Mesothelial cell of epicardium (in vitro differentiated cells): ENCODE measurements at regions not wholly inside any gene's neighbourhood (a gene's known extent, or its start where the extent isn't known, plus 50 kb on each side); places are given as distances from the start of the nearest gene placed in this dataset.

Experiments used
- DNase-seq, 2 experiments: peaks; one replicate each; pipeline ENCODE4 v3.0.0; 2021; ENCODE audit warnings: low spot score in 2 of 2; ENCODE audit not compliant: unreplicated experiment in 2 of 2
- H3K27ac Mint-ChIP-seq: 2 replicates; pipeline ENCODE4 v1.8.0; 2021; ENCODE audit warnings: mixed read lengths
- H3K27me3 Mint-ChIP-seq: 2 replicates; pipeline ENCODE4 v1.8.0; 2021; ENCODE audit warnings: low read depth, mixed read lengths
- H3K36me3 Mint-ChIP-seq: 2 replicates; pipeline ENCODE4 v1.8.0; 2021; ENCODE audit warnings: mixed read lengths
- H3K4me1 Mint-ChIP-seq: 2 replicates; pipeline ENCODE4 v1.8.0; 2021; ENCODE audit warnings: mixed read lengths
- H3K4me3 Mint-ChIP-seq: 2 replicates; pipeline ENCODE4 v1.8.0; 2021; ENCODE audit warnings: mild to moderate bottlenecking, moderate library complexity, mixed read lengths
- H3K9me3 Mint-ChIP-seq: 2 replicates; pipeline ENCODE4 v1.8.0; 2021; ENCODE audit warnings: mixed read lengths
- CTCF ChIP-seq: fragments of 200-600 bp; sonication (generic); IDR thresholded peaks from one replicate; pipeline ENCODE4 v1.5.0; 2021; ENCODE audit warnings: antibody characterized with exemption; ENCODE audit not compliant: unreplicated experiment

GRCh38 chr3:130627882-130628281 lies 110.9 kb downstream of the COL6A6 start:
- no peak overlapping the region for H3K27ac Mint-ChIP-seq
- H3K4me1 Mint-ChIP-seq, result peaks cover 10% of the 10 kb centered on the region
- H3K4me3 Mint-ChIP-seq, result no peak overlapping the region
- no peak for DNase-seq
- H3K27me3 Mint-ChIP-seq, result no peaks in the 10 kb centered on the region
- H3K9me3 Mint-ChIP-seq, result no peaks in the 10 kb centered on the region
- no peak for TF ChIP-seq CTCF
- no peaks in the 10 kb centered on the region for H3K36me3 Mint-ChIP-seq
